ENCODE measurements at regions not wholly inside any gene's neighbourhood (a gene's known extent, or its start where the extent isn't known, plus 50 kb on each side); places are given as distances from the start of the nearest gene placed in this dataset.

DNA sequence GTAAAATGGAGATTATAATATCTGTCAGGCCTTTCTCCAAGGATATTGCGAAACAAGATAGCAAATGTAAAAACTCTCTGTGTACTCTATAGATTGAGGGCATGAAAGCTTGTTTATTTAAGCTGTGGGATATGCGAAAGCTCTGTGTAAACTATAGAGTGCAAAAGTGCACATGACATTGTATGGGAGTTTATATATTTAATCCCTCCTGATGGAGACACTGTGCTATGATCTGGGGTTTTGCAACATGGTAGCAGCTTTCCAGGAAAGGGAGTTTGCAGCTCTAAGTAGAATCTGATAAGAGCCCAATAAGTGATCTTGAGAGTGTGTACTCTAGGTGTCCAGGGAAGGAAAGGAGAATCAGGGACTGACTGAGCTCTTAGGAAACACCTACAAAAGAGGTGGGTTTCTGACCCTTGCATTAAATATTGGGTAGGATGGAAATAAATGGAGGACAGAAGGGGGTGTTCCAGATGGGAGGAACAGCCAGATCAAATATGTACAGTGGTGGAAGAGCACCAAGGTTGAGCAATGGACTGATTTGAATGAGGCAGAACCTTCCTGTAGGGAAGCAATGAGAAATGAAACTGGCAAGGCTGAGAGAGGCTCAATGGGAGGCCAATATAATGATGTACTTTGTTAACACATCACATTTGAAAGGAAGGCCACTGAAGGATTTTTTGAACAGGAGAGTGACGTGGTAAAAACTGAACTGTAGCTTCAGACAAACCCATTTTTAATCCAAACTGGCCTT, 450.1 kb downstream of the GJA1 start (continued):
- TF ChIP-seq ZNF841 (CRISPR knock-in tag; IDR thresholded peaks at IDR 0.05; ENCODE audit: borderline replicate concordance) (no peak), NFE2 (CRISPR knock-in tag; IDR thresholded peaks at IDR 0.05) (no peak), RBM39 (IDR thresholded peaks at IDR 0.05; ENCODE audit: low read depth, low read length, poor library complexity, severe bottlenecking) (no peak), ZKSCAN1 (IDR thresholded peaks at IDR 0.05; ENCODE audit: low read length) (no peak), HNRNPLL (IDR thresholded peaks at IDR 0.05; ENCODE audit: low read depth, low read length, poor library complexity, severe bottlenecking) (no peak), ZNF878 (CRISPR knock-in tag; IDR thresholded peaks at IDR 0.05) (no peak), HNF4A (CRISPR knock-in tag; IDR thresholded peaks at IDR 0.05) (peak; percentile 90), SMAD3 (CRISPR knock-in tag; IDR thresholded peaks at IDR 0.05) (no peak), ZNF777 (CRISPR knock-in tag; IDR thresholded peaks at IDR 0.05) (no peak), ZFAT (CRISPR knock-in tag; conservative IDR thresholded peaks at IDR 0.05) (no peak), ZNF468 (CRISPR knock-in tag; IDR thresholded peaks at IDR 0.05) (no peak), HMG20A (CRISPR knock-in tag; IDR thresholded peaks at IDR 0.05; ENCODE audit: borderline replicate concordance) (peak; percentile 77; the same call in 1 of the 2 replicates), ZNF354B (CRISPR knock-in tag; IDR thresholded peaks at IDR 0.05) (0 out of 2 replicates have a peak, but pooled peaks have one; percentile 48), ZNF547 (CRISPR knock-in tag; IDR thresholded peaks at IDR 0.05) (no peak), SSRP1 (CRISPR knock-in tag; IDR thresholded peaks at IDR 0.05) (no peak), RCOR2 (CRISPR knock-in tag; IDR thresholded peaks at IDR 0.05) (no peak), CAMTA2 (CRISPR knock-in tag; IDR thresholded peaks at IDR 0.05; ENCODE audit: borderline replicate concordance) (no peak), NCOA1 (CRISPR knock-in tag; IDR thresholded peaks at IDR 0.05) (no peak), MED8 (CRISPR knock-in tag; IDR thresholded peaks at IDR 0.05; ENCODE audit: insufficient replicate concordance) (no peak), ZNF253 (CRISPR knock-in tag; IDR thresholded peaks at IDR 0.05; ENCODE audit: borderline replicate concordance) (no peak), ZNF367 (CRISPR knock-in tag; IDR thresholded peaks at IDR 0.05; ENCODE audit: borderline replicate concordance) (no peak), ARID2 (CRISPR knock-in tag; IDR thresholded peaks at IDR 0.05; ENCODE audit: borderline replicate concordance) (no peak)
- TF ChIP-seq, protein P1, sequence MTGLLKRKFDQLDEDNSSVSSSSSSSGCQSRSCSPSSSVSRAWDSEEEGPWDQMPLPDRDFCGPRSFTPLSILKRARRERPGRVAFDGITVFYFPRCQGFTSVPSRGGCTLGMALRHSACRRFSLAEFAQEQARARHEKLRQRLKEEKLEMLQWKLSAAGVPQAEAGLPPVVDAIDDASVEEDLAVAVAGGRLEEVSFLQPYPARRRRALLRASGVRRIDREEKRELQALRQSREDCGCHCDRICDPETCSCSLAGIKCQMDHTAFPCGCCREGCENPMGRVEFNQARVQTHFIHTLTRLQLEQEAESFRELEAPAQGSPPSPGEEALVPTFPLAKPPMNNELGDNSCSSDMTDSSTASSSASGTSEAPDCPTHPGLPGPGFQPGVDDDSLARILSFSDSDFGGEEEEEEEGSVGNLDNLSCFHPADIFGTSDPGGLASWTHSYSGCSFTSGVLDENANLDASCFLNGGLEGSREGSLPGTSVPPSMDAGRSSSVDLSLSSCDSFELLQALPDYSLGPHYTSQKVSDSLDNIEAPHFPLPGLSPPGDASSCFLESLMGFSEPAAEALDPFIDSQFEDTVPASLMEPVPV (CRISPR knock-in tag; IDR thresholded peaks at IDR 0.05) = no peak
- TF ChIP-seq, protein P2, sequence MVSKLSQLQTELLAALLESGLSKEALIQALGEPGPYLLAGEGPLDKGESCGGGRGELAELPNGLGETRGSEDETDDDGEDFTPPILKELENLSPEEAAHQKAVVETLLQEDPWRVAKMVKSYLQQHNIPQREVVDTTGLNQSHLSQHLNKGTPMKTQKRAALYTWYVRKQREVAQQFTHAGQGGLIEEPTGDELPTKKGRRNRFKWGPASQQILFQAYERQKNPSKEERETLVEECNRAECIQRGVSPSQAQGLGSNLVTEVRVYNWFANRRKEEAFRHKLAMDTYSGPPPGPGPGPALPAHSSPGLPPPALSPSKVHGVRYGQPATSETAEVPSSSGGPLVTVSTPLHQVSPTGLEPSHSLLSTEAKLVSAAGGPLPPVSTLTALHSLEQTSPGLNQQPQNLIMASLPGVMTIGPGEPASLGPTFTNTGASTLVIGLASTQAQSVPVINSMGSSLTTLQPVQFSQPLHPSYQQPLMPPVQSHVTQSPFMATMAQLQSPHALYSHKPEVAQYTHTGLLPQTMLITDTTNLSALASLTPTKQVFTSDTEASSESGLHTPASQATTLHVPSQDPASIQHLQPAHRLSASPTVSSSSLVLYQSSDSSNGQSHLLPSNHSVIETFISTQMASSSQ (IDR thresholded peaks at IDR 0.05; ENCODE audit: low read depth) = peak; percentile 24; the same call in 1 of the 2 replicates
- TF ChIP-seq, protein P2 (CRISPR knock-in tag; IDR thresholded peaks at IDR 0.05; ENCODE audit: borderline replicate concordance) = peak; percentile 42; the same call in 1 of the 2 replicates
- TF ChIP-seq, protein P3, sequence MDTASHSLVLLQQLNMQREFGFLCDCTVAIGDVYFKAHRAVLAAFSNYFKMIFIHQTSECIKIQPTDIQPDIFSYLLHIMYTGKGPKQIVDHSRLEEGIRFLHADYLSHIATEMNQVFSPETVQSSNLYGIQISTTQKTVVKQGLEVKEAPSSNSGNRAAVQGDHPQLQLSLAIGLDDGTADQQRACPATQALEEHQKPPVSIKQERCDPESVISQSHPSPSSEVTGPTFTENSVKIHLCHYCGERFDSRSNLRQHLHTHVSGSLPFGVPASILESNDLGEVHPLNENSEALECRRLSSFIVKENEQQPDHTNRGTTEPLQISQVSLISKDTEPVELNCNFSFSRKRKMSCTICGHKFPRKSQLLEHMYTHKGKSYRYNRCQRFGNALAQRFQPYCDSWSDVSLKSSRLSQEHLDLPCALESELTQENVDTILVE (CRISPR knock-in tag; IDR thresholded peaks at IDR 0.05) = peak; percentile 50; the same call in 1 of the 2 replicates
